ENCODE measurements at regions not wholly inside any gene's neighbourhood (a gene's known extent, or its start where the extent isn't known, plus 50 kb on each side); places are given as distances from the start of the nearest gene placed in this dataset.

GRCh38 chr3:127118366-127118765 lies 74.6 kb upstream of the PRR23E start:
- no peaks in the 10 kb centered on the region for H3K9me3 Mint-ChIP-seq (ENCODE audit: unreplicated experiment)
- DNase-seq, result no peak
- no peak overlapping the region for H3K27ac Mint-ChIP-seq (ENCODE audit: unreplicated experiment)
- intact Hi-C loops (cut with micrococcal nuclease; ENCODE audit: unreplicated experiment), result no loop called here
- peaks cover 3% of the 10 kb centered on the region for H3K27me3 Mint-ChIP-seq (ENCODE audit: insufficient read depth, unreplicated experiment)
- no peaks in the 10 kb centered on the region for H3K36me3 ChIP-seq (ENCODE audit: control insufficient read depth, insufficient read depth, low read length)
- H3K4me1 ChIP-seq, result no peaks in the 10 kb centered on the region
- CTCF ChIA-PET, result no interaction called here
- POLR2A ChIA-PET, result no interaction called here
- H3K4me1 Mint-ChIP-seq (ENCODE audit: low read depth, unreplicated experiment), result no peaks in the 10 kb centered on the region
- TF ChIP-seq CTCF (IDR thresholded peaks at IDR 0.05; ENCODE audit: insufficient read depth in 1 of 2, low read depth in 1 of 2, low read length in 1 of 2, severe bottlenecking in 1 of 2, unreplicated experiment in 1 of 2), result no peak
- H3K4me3 Mint-ChIP-seq (ENCODE audit: unreplicated experiment), result no peak overlapping the region
- no TSS peak for BruUV-seq (replicated peaks)
- no peak overlapping the region for H3K4me3 ChIP-seq (ENCODE audit: low read depth, low read length)
- no peaks in the 10 kb centered on the region for H3K36me3 Mint-ChIP-seq (ENCODE audit: insufficient read depth, unreplicated experiment)
- no peaks in the 10 kb centered on the region for H3K9me3 ChIP-seq
- no peaks in the 10 kb centered on the region for H3K27me3 ChIP-seq (replicated peaks; ENCODE audit: control insufficient read depth, insufficient read depth, low read length)

GRCh38 chr3:127119693-127120464 lies 73.1 kb upstream of the PRR23E start:
- Mint-ChIP-seq H3K9me3 (ENCODE audit: unreplicated experiment) (no peaks in the 10 kb centered on the region), H3K27ac (ENCODE audit: unreplicated experiment) (no peak overlapping the region), H3K36me3 (ENCODE audit: insufficient read depth, unreplicated experiment) (no peaks in the 10 kb centered on the region), H3K4me1 (ENCODE audit: low read depth, unreplicated experiment) (no peaks in the 10 kb centered on the region), H3K27me3 (ENCODE audit: insufficient read depth, unreplicated experiment) (peaks cover 3% of the 10 kb centered on the region), H3K4me3 (ENCODE audit: unreplicated experiment) (no peak overlapping the region)
- H3K36me3 ChIP-seq (ENCODE audit: control insufficient read depth, insufficient read depth, low read length), result no peaks in the 10 kb centered on the region
- no peak for DNase-seq
- no peak overlapping the region for H3K4me3 ChIP-seq (ENCODE audit: low read depth, low read length)
- intact Hi-C loops (cut with micrococcal nuclease; ENCODE audit: unreplicated experiment), result no loop called here
- CTCF ChIA-PET, result no interaction called here
- H3K27me3 ChIP-seq (replicated peaks; ENCODE audit: control insufficient read depth, insufficient read depth, low read length), result no peaks in the 10 kb centered on the region
- no peaks in the 10 kb centered on the region for H3K9me3 ChIP-seq
- no peak for TF ChIP-seq CTCF (IDR thresholded peaks at IDR 0.05; ENCODE audit: insufficient read depth in 1 of 2, low read depth in 1 of 2, low read length in 1 of 2, severe bottlenecking in 1 of 2, unreplicated experiment in 1 of 2)
- no TSS peak for BruUV-seq (replicated peaks)
- POLR2A ChIA-PET, result no interaction called here
- H3K4me1 ChIP-seq, result no peaks in the 10 kb centered on the region

GRCh38 chr3:127120851-127121647 lies 71.9 kb upstream of the PRR23E start:
- ChIA-PET CTCF (no interaction called here), POLR2A (no interaction called here)
- no peak overlapping the region for H3K4me3 Mint-ChIP-seq (ENCODE audit: unreplicated experiment)
- peaks cover 3% of the 10 kb centered on the region for H3K27me3 Mint-ChIP-seq (ENCODE audit: insufficient read depth, unreplicated experiment)
- Histone ChIP-seq H3K9me3 (no peaks in the 10 kb centered on the region), H3K36me3 (ENCODE audit: control insufficient read depth, insufficient read depth, low read length) (no peaks in the 10 kb centered on the region), H3K27me3 (replicated peaks; ENCODE audit: control insufficient read depth, insufficient read depth, low read length) (no peaks in the 10 kb centered on the region), H3K4me3 (ENCODE audit: low read depth, low read length) (no peak overlapping the region), H3K4me1 (no peaks in the 10 kb centered on the region)
- H3K36me3 Mint-ChIP-seq (ENCODE audit: insufficient read depth, unreplicated experiment), result no peaks in the 10 kb centered on the region
- no peaks in the 10 kb centered on the region for H3K9me3 Mint-ChIP-seq (ENCODE audit: unreplicated experiment)
- no TSS peak for BruUV-seq (replicated peaks)
- no peak overlapping the region for H3K27ac Mint-ChIP-seq (ENCODE audit: unreplicated experiment)
- DNase-seq, result no peak
- no peaks in the 10 kb centered on the region for H3K4me1 Mint-ChIP-seq (ENCODE audit: low read depth, unreplicated experiment)
- TF ChIP-seq CTCF (IDR thresholded peaks at IDR 0.05; ENCODE audit: insufficient read depth in 1 of 2, low read depth in 1 of 2, low read length in 1 of 2, severe bottlenecking in 1 of 2, unreplicated experiment in 1 of 2), result no peak
- intact Hi-C loops (cut with micrococcal nuclease; ENCODE audit: unreplicated experiment), result no loop called here
